22Rv1 (cell line): ENCODE measurements at regions not wholly inside any gene's neighbourhood (a gene's known extent, or its start where the extent isn't known, plus 50 kb on each side); places are given as distances from the start of the nearest gene placed in this dataset.
A peak's percentile ranks its signal among the peaks of the same experiment; 100 is the strongest.

Source experiments
- H3K27ac ChIP-seq: fragments of 450-650 bp; 2 replicates; pipeline ENCODE4 v1.5.1; 2017
- CTCF ChIP-seq: fragments of 450-650 bp; IDR thresholded peaks from 2 replicates; pipeline ENCODE4 v1.5.1; 2017; ENCODE audit warnings: mild to moderate bottlenecking
- ZFX ChIP-seq: fragments of 450-650 bp; IDR thresholded peaks from 2 replicates; pipeline ENCODE4 v1.6.1; 2017; ENCODE audit warnings: antibody characterized with exemption, borderline replicate concordance

- TF ChIP-seq CTCF = no peak
- no peak for TF ChIP-seq ZFX
- H3K27ac ChIP-seq = no peak overlapping the region
These were observed 164.4 kb downstream of the SOCS6 start for GRCh38 chr18:70453058-70453775.

GRCh38 chr18:70452501-70452900 is 163.7 kb downstream of the SOCS6 start:
- no peak overlapping the region for H3K27ac ChIP-seq
- no peak for TF ChIP-seq ZFX
- no peak for TF ChIP-seq CTCF

GRCh38 chr18:70450426-70451253 is 161.8 kb downstream of the SOCS6 start:
- no peak overlapping the region for H3K27ac ChIP-seq
- TF ChIP-seq CTCF (peak; percentile 76), ZFX (no peak)

- TF ChIP-seq ZFX = no peak
- H3K27ac ChIP-seq = no peak overlapping the region
These were observed 159.7 kb downstream of the SOCS6 start for GRCh38 chr18:70448588-70448987.

- TF ChIP-seq ZFX = no peak
- TF ChIP-seq CTCF = no peak
- no peak overlapping the region for H3K27ac ChIP-seq
These were observed 157.2 kb downstream of the SOCS6 start for GRCh38 chr18:70446063-70446462.

GRCh38 chr18:70442933-70443332 is 154.1 kb downstream of the SOCS6 start:
- H3K27ac ChIP-seq = no peak overlapping the region
- TF ChIP-seq CTCF (no peak), ZFX (no peak)

GRCh38 chr18:70432804-70433400 is 144.1 kb downstream of the SOCS6 start:
- TF ChIP-seq CTCF (no peak), ZFX (no peak)
- no peak overlapping the region for H3K27ac ChIP-seq
